T-helper 17 cell (primary cell): ENCODE measurements at regions not wholly inside any gene's neighbourhood (a gene's known extent, or its start where the extent isn't known, plus 50 kb on each side); places are given as distances from the start of the nearest gene placed in this dataset.

Source experiments
- ATAC-seq: fragments of 150-1000 bp; cut with Tn5 transposase; 2 replicates; pipeline ENCODE4 v1.10.0; 2021; ENCODE audit warnings: mild to moderate bottlenecking, moderate library complexity
- DNase-seq, 3 donors: peaks; one replicate each; pipeline versions ENCODE4 v3.0.0 to v3.0.0-alpha.2; 2020 to 2021
- H3K9me3 ChIP-seq: one replicate; pipeline ENCODE4 v1.7.0; 2013; ENCODE audit warnings: low read length, mild to moderate bottlenecking; ENCODE audit not compliant: control insufficient read depth, poor library complexity, severe bottlenecking
- H3K27ac Mint-ChIP-seq: one replicate; pipeline ENCODE4 v1.8.0; 2022; ENCODE audit warnings: mild to moderate bottlenecking, moderate library complexity, mixed read lengths
- H3K27me3 Mint-ChIP-seq: one replicate; pipeline ENCODE4 v1.8.0; 2022; ENCODE audit warnings: mixed read lengths
- H3K36me3 Mint-ChIP-seq: one replicate; pipeline ENCODE4 v1.8.0; 2022; ENCODE audit warnings: low read depth, mixed read lengths
- H3K4me1 Mint-ChIP-seq: one replicate; pipeline ENCODE4 v1.8.0; 2022; ENCODE audit warnings: mild to moderate bottlenecking, mixed read lengths
- H3K4me3 Mint-ChIP-seq: one replicate; pipeline ENCODE4 v1.8.0; 2022; ENCODE audit warnings: mild to moderate bottlenecking, moderate library complexity, mixed read lengths

DNA sequence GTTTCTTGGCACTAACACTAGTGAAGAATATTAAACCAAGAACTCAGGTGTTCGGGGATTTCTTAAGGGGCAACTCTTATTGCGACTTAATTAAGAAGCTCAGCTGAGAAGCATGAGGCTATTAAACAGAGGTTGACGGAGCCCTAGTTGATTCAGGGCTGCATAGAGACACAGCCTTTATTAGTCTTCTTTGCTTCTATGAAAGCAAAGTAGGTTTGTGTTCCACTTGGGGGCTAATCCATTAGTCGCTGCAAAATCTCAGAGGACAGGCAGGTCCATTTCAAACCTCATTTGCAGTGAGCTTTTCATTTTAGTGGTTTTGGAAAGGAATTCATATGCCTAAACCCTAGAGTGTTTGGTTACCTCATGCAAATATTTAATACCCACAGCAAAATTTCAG, 506.6 kb upstream of the SULF2 start:
- H3K9me3 ChIP-seq = no peaks in the 10 kb centered on the region
- peaks cover 67% of the 10 kb centered on the region for H3K27me3 Mint-ChIP-seq
- ATAC-seq = no peak
- no peak overlapping the region for H3K4me3 Mint-ChIP-seq
- peaks cover 2% of the 10 kb centered on the region for H3K36me3 Mint-ChIP-seq
- no peak overlapping the region for H3K27ac Mint-ChIP-seq
- DNase-seq = no peak
- no peaks in the 10 kb centered on the region for H3K4me1 Mint-ChIP-seq

DNA sequence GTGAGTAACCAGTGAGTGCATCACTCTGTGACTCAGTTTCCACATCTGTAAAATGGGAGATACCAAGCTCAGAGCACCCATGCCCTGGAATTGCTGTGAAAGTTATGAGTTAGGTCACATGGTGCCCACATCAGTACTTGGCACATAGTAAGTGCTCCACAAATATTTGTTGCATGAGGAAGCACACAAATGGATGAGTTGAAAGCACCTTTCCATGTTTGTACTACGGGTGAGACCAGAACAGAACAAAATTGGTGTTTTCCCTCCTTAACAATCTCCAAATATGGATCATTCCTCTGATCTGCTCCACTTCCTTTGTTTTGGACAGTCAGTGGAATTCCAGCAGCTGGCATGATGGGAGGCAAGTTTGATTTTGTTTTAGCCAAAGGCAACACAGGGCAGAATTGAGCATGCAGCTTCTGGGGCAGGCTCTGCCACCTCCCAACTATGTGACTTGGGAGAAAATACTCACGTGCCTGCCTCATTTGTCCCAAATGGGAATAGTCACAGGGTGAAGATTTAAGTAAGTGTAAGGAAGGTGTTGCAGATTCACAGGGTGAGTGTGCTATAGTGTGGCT, 503.7 kb upstream of the SULF2 start:
- Mint-ChIP-seq H3K27ac (no peak overlapping the region), H3K4me1 (no peaks in the 10 kb centered on the region), H3K4me3 (no peak overlapping the region), H3K27me3 (peaks cover 75% of the 10 kb centered on the region), H3K36me3 (peaks cover 2% of the 10 kb centered on the region)
- ATAC-seq = no peak
- DNase-seq = no peak
- no peaks in the 10 kb centered on the region for H3K9me3 ChIP-seq

DNA sequence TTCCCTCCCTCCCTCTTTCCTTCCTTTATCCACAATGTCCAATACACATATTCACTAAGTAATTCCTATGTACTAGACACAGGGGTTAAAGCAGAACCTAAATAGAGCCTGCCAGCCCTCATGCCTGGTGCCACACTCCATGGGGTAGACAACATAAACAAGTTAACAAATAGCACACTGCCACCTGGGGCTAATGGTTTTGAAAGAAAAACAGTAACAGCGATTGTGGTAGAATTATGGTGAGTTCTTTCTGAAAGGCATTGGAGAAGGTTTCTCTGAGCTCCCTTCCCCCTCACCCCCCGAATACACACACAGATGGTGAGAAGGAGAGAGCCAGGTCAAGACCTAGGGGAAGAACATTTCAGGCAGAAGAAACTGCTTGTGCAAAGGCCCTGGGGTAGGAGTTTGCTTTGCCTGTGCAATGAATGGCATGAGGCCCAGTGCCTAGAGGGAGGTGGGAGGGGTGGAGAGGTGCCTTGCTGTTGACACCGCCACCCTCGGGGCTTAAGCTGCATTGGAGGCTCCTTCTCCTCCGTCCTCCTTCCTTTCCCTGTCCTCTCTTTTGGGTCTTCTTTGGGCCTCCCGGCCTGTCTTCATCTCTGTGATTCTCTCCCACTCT, 502.4 kb upstream of the SULF2 start:
- ATAC-seq = no peak
- H3K9me3 ChIP-seq = no peaks in the 10 kb centered on the region
- no peak for DNase-seq
- Mint-ChIP-seq H3K27me3 (peaks cover 69% of the 10 kb centered on the region), H3K4me3 (no peak overlapping the region), H3K4me1 (no peaks in the 10 kb centered on the region), H3K36me3 (peaks cover 2% of the 10 kb centered on the region), H3K27ac (no peak overlapping the region)

DNA sequence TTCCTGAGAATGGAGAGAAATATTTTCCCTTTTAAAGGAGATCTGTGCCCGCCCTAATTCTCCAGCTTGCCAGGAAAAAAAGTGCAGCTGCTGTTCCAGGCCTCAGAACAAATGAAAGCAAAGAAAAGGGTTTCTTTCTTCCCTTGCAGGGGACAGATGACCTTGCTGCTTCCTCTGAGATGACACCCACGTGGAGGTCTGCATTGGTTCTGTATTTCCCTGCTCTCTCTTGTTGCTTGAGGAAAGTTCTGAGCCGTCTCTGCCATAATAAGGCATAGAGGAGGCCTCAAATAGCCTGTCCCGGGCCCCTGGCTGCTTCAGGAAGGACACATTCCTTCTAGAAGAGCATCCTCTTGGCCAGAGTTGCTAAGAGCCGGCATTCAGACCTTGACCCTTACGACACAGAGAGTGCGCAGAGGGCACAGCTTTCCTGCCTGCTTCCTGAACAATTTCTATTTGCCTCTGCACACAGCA, 501.8 kb upstream of the SULF2 start:
- ATAC-seq (no peak), DNase-seq (no peak)
- peaks cover 68% of the 10 kb centered on the region for H3K27me3 Mint-ChIP-seq
- peaks cover 2% of the 10 kb centered on the region for H3K36me3 Mint-ChIP-seq
- no peaks in the 10 kb centered on the region for H3K9me3 ChIP-seq
- no peak overlapping the region for H3K4me3 Mint-ChIP-seq
- no peak overlapping the region for H3K27ac Mint-ChIP-seq
- no peaks in the 10 kb centered on the region for H3K4me1 Mint-ChIP-seq

DNA sequence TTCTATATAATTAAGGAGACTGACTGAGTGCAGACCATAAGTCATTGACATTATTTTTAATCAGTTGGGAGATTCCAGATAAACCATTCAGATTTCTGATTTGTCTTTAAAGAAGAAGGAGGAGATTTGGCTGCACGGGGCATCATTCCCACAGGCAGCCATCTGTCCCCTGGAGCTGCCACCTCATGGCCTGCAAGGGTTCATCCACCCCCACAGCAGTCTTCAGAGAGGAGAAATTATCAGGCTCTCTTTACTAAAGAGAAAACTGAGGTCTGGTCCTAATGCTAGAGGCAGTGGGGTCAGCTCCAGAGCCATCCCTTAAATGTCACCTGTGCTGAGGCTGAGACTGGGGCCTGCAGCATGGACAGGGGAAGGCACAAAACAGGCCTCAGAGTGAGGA, 501.3 kb upstream of the SULF2 start:
- no peaks in the 10 kb centered on the region for H3K4me1 Mint-ChIP-seq
- no peak for ATAC-seq
- no peaks in the 10 kb centered on the region for H3K9me3 ChIP-seq
- H3K4me3 Mint-ChIP-seq = no peak overlapping the region
- H3K27me3 Mint-ChIP-seq = peaks cover 65% of the 10 kb centered on the region
- peaks cover 2% of the 10 kb centered on the region for H3K36me3 Mint-ChIP-seq
- no peak for DNase-seq
- no peak overlapping the region for H3K27ac Mint-ChIP-seq

DNA sequence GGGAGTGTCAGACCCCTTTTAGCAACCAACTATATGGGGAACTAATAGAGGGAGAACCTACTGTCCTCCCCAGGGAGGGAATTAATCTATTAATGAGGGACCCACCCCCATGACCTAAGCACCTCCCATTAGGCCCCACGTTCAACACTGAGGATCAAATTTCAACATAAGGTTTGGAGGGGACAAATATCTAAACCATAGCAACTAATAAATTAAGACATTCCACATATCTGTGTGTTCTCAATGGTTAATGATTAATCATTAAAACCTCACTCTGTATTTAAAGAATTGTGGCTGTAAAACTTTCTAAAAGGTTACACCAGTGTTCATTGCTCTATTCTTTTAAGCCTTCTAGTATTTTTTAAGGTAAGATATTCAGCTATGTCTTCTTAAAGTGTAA, 500.4 kb upstream of the SULF2 start:
- no peaks in the 10 kb centered on the region for H3K9me3 ChIP-seq
- H3K27ac Mint-ChIP-seq = no peak overlapping the region
- DNase-seq (no peak), ATAC-seq (no peak)
- H3K4me1 Mint-ChIP-seq = no peaks in the 10 kb centered on the region
- H3K4me3 Mint-ChIP-seq = no peak overlapping the region
- peaks cover 2% of the 10 kb centered on the region for H3K36me3 Mint-ChIP-seq
- peaks cover 61% of the 10 kb centered on the region for H3K27me3 Mint-ChIP-seq

DNA sequence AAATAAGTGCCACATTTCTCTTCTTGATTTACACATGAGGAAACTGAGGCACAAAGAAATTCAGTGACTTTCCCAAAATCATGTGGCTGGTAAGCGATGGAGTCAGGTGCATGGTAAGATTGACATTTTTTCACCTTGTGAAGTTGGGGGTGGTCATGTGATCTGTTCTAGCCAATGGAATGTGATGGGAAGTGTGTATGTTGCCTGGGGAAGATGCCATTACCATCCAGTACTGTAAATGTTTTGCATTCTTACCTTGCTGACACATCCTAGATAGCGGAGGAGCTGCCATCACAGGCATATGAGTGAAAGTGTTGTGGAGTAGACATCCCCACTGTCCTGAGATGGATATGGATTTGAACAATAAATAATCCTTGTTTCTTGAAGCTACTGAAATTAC, 499.6 kb upstream of the SULF2 start:
- Mint-ChIP-seq H3K27ac (no peak overlapping the region), H3K36me3 (no peaks in the 10 kb centered on the region), H3K27me3 (peaks cover 59% of the 10 kb centered on the region), H3K4me1 (no peaks in the 10 kb centered on the region), H3K4me3 (no peak overlapping the region)
- no peak for ATAC-seq
- no peak for DNase-seq
- H3K9me3 ChIP-seq = no peaks in the 10 kb centered on the region

DNA sequence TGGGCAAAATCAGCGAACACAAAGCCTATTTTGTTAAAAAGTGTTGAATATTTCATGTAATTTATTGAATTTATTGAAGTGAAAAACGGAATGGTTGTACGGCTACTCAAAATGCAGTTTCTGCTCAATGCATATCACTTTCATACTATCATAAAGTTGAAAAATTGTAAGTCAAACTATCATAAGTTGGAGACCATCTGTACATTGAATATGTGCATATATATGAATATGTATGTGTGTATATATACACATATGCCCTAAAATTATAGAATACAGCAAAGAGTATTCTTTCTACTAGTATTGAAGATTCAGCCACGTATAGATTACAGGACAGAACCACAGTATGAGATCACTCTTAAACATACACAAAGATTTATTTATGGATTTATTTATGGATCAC, 499.0 kb upstream of the SULF2 start:
- no peaks in the 10 kb centered on the region for H3K9me3 ChIP-seq
- H3K4me1 Mint-ChIP-seq = peaks cover 2% of the 10 kb centered on the region
- no peak for DNase-seq
- no peak for ATAC-seq
- H3K27me3 Mint-ChIP-seq = peaks cover 59% of the 10 kb centered on the region
- H3K36me3 Mint-ChIP-seq = no peaks in the 10 kb centered on the region
- no peak overlapping the region for H3K27ac Mint-ChIP-seq
- H3K4me3 Mint-ChIP-seq = no peak overlapping the region

DNA sequence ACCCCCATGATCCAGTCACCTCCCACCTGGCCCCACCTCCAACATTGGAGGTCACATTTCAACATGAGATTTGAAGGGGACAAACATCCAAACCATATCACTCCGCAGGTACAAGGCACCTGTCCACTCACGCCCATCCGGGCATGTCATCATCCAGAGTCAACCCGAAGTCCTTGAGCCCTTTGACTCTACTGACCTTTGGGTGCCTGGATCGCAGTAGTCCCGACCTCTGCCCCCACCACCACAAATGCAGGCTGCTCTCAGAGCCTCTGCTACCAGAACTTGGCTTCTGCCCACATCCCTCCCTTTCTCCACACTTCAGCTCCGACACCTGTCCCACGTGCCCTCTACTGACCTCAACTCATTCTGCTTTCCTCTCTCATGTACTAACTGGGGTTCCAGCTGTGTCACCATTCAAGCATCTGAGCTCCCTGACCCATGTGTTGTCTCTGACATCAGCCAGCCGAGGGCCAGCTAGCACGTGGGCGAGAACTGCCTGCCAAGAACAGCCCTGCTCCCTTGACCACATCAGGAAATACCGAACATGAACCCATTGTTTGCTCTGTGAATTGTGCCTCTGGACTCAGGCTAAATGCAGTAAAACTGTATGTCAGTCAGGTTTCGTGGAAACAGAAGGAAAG, 498.3 kb upstream of the SULF2 start:
- Mint-ChIP-seq H3K4me3 (no peak overlapping the region), H3K27ac (no peak overlapping the region), H3K36me3 (no peaks in the 10 kb centered on the region), H3K4me1 (peaks cover 2% of the 10 kb centered on the region), H3K27me3 (peaks cover 52% of the 10 kb centered on the region)
- H3K9me3 ChIP-seq = no peaks in the 10 kb centered on the region
- DNase-seq = no peak
- no peak for ATAC-seq

DNA sequence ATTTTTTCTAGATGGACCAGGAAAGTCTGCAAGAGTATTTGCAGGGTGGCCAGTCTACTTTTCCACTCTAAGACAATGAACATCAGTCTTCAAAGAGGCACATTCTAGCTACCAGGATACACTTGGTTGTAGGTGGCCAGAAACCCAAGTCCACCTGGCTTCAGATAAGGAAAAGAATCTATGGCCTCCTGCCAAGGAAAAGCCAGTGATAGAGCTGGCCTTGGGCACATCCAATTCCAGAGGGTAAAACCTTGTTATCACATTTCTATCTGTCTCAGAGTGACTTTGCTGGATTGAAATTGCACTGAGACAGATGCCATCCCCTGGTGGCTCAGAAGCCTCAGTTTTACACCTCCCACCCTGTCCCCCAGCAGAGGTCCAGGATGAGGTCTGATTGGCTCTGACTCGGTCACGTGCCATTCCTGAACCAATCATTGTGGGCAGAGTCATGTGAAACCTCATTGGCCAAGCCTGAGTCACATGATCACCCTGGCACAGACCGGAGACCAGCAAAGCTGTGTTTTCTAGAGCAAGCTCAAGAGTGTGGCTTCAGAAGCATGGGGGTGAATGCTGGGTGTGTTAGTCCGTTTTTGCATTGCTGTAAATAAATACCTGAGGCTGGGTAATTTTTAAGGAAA, 497.4 kb upstream of the SULF2 start:
- no peak for DNase-seq
- H3K9me3 ChIP-seq = no peaks in the 10 kb centered on the region
- no peaks in the 10 kb centered on the region for H3K36me3 Mint-ChIP-seq
- H3K27ac Mint-ChIP-seq = no peak overlapping the region
- H3K4me1 Mint-ChIP-seq = peaks cover 2% of the 10 kb centered on the region
- peaks cover 54% of the 10 kb centered on the region for H3K27me3 Mint-ChIP-seq
- no peak for ATAC-seq
- no peak overlapping the region for H3K4me3 Mint-ChIP-seq

DNA sequence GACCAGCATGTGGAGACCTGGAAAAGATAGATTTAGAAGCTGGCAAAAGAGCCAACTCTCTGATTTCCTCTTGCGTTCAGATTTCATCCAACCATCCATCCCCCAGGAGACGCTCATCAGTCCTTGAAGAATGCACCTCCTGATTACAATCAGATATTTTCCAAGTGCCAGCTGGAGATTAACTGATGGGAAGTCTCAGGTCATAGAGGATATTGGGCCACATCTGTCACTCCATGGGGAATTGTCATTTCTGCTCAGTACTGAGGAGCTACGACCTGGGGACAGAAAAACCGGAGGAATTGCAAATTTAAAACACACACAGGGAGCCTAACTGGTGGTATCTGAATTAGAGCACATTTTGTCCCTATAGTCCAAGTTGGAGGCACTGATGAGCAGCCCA, 496.2 kb upstream of the SULF2 start:
- H3K27ac Mint-ChIP-seq = no peak overlapping the region
- peaks cover 65% of the 10 kb centered on the region for H3K27me3 Mint-ChIP-seq
- no peak overlapping the region for H3K4me3 Mint-ChIP-seq
- no peaks in the 10 kb centered on the region for H3K36me3 Mint-ChIP-seq
- no peaks in the 10 kb centered on the region for H3K9me3 ChIP-seq
- peaks cover 2% of the 10 kb centered on the region for H3K4me1 Mint-ChIP-seq
- no peak for ATAC-seq
- no peak for DNase-seq

DNA sequence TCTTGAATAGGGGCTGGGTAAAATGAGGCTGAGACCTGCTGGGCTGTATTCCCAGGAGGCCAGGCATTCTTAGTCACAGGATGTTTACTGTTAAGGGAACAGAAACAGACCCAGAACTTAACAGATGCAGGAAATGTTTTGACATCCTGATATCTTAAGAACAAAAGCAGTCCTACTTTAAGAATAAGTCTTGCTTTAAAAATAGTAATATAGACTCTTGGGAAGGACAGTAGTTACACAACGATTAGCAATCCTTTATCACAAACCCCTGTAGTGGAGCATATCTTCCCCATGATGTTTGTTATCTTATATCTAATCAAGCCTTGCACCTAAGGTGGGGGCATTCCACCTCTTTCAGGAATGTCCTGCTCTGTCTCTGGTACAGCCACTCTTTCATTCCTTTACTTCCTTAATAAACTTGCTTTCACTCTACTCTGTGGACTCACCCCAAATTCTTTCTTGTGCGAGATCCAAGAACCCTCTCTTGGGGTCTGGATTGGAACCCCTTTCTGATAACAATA, 493.7 kb upstream of the SULF2 start:
- Mint-ChIP-seq H3K4me3 (no peak overlapping the region), H3K4me1 (peaks cover 2% of the 10 kb centered on the region), H3K36me3 (no peaks in the 10 kb centered on the region), H3K27ac (no peak overlapping the region), H3K27me3 (peaks cover 60% of the 10 kb centered on the region)
- DNase-seq (no peak), ATAC-seq (no peak)
- no peaks in the 10 kb centered on the region for H3K9me3 ChIP-seq

DNA sequence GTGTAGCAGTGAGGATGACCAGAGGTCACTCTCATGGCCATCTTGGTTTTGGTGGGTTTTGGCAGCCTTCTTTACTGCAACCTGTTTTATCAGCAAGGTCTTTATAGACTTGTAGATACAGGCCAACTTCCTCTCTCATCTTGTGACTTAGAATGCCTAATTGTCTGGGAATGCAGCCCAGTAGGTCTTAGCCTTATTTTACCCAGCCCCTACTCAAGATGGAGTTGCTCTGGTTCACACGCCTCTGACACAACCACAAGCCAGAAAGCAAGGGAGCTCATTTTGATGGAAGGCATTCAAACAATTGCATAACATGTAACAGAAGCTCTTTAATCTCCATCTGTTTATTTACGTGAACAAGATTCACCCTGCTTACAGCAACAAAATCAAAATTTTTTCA, 492.0 kb upstream of the SULF2 start:
- Mint-ChIP-seq H3K27me3 (peaks cover 58% of the 10 kb centered on the region), H3K4me1 (peaks cover 2% of the 10 kb centered on the region), H3K27ac (no peak overlapping the region), H3K36me3 (no peaks in the 10 kb centered on the region), H3K4me3 (no peak overlapping the region)
- ATAC-seq (no peak), DNase-seq (no peak)
- no peaks in the 10 kb centered on the region for H3K9me3 ChIP-seq
